Fibroblast of pulmonary artery (primary cell): ENCODE measurements at regions not wholly inside any gene's neighbourhood (a gene's known extent, or its start where the extent isn't known, plus 50 kb on each side); places are given as distances from the start of the nearest gene placed in this dataset.

Experiments used
- DNase-seq: peaks from one replicate; pipeline ENCODE4 v3.0.0-alpha.2; 2010; ENCODE audit warnings: low read depth
- H3K4me3 ChIP-seq: replicated peaks from 2 replicates; pipeline ENCODE4 v1.5.1; 2011; ENCODE audit warnings: low read depth, mild to moderate bottlenecking, control low read depth, low read length, moderate library complexity
- TF ChIP-seq, protein P1 (sequence below): IDR thresholded peaks from 2 replicates; pipeline ENCODE4 v1.5.1; 2011; ENCODE audit warnings: mild to moderate bottlenecking, control low read depth, low read length, inconsistent platforms; ENCODE audit errors: missing control alignments

DNA sequence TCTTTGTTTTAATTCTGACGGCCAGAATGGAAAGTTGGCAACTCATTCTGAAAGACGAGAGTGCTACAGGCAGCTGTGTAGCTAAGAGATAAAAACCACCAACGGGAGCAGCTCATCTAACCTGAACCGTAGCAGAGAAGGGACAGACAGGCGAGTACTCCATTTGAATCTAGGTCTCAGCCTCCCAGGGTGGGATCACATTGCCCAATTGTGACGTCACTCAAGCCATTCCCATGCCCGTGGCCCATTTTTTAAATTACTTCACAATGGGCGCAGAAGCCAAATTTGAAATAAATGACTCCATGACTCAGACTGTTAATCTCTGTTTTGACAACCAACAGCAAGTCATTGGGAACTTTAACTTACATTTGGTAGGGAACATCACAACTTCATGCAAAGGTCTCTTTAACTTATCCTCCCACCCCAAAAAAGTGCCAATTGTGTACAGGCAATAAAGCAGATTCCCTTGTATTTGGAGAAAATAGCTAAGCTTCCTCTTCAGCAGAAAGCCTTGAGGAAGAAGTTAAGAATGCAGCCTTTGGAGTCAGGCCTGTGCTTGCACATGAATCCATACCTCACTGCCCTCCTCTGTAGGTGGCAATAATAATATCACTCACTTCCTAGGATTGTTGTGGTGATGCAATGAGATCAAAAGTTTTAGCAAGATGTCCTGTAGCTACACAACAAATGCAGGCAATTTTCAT lies 93.2 kb upstream of the KIF5B start:
- DNase-seq, result peak; percentile 98
- TF ChIP-seq, protein P1, sequence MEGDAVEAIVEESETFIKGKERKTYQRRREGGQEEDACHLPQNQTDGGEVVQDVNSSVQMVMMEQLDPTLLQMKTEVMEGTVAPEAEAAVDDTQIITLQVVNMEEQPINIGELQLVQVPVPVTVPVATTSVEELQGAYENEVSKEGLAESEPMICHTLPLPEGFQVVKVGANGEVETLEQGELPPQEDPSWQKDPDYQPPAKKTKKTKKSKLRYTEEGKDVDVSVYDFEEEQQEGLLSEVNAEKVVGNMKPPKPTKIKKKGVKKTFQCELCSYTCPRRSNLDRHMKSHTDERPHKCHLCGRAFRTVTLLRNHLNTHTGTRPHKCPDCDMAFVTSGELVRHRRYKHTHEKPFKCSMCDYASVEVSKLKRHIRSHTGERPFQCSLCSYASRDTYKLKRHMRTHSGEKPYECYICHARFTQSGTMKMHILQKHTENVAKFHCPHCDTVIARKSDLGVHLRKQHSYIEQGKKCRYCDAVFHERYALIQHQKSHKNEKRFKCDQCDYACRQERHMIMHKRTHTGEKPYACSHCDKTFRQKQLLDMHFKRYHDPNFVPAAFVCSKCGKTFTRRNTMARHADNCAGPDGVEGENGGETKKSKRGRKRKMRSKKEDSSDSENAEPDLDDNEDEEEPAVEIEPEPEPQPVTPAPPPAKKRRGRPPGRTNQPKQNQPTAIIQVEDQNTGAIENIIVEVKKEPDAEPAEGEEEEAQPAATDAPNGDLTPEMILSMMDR, result peak; percentile 1
- H3K4me3 ChIP-seq, result no peak overlapping the region

GRCh38 chr10:32148864-32149251 lies 92.6 kb upstream of the KIF5B start:
- DNase-seq, result no peak
- H3K4me3 ChIP-seq, result no peak overlapping the region
- TF ChIP-seq, protein P1, result no peak

DNA sequence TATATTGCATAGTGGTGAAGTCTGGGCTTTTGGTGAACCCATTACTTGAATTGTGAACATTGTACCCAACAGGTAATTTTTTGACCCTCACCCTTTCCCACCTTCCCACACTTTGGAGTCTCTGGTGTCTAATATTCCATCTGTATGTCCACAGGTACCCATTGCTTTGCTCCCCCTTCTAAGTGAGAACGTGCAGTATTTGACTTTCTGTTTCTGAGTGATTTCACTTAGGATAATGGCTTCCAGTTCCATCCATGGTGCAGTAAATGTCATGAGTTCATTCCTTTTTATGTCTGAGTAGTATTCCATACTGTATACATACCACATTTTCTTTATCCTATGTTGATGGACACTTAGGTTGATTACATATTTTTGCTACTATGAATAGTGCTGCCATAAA lies 91.5 kb upstream of the KIF5B start:
- TF ChIP-seq, protein P1, result no peak
- H3K4me3 ChIP-seq, result no peak overlapping the region
- DNase-seq, result no peak

DNA sequence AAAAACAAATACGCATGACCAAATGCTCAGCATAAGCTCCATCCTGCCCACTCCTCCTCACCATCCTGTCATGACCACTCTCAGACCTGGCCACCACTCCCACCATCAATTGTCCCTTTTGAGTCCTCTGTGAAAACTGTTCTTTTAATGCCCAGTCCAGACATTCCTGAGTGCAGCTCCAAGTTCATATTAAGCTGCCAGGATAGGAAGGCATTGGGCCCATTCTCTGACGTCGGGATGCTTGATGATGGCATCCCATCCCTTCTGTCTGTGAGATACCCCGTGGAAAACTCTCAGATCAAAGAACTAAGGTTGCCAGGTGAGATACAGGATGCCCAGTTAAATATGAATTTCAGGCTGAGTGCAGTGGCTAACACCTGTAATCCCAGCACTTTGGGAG lies 89.9 kb upstream of the KIF5B start:
- H3K4me3 ChIP-seq, result no peak overlapping the region
- TF ChIP-seq, protein P1, result no peak
- DNase-seq, result no peak

DNA sequence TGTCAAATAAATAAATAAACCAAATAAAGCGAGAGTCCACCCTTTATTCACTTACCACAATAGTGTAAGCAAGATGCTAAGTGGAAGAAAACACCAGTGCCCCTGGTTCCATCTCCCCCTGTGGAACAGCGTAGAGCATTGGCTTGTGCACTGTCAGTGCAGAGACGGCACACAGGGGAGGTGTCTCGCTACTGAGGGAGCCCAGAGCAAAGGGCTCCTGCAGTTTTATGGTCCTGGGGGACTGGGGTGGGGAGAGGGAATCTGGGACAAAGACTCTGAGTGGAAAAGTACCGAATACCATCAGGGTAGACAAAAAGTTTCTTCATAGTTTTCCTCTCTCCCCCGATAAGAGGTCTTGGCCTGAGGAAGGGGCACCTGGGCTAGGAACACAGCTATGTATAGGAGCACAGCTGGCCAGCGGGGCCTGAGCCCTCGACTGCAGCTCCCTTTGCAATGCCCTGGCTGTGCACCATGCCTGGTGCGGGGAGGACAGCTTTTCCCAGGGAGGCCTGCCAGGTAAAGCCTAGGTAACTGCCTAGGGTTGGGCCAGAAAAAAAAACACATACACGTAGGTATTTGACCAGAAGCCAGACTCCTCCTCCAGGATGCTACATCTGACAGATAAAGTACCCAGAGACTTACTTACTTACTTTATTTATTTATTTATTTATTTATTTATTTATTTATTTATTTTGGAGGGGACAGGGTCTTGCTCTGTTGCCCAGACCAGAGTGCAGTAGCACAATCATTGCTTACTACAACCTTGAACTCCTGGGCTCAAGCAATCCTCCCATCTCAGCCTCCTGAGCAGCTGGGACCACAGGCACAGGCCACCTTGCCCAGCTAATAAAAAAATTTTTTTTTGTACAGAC lies 88.8 kb upstream of the KIF5B start:
- TF ChIP-seq, protein P1, result no peak
- no peak for DNase-seq
- no peak overlapping the region for H3K4me3 ChIP-seq

DNA sequence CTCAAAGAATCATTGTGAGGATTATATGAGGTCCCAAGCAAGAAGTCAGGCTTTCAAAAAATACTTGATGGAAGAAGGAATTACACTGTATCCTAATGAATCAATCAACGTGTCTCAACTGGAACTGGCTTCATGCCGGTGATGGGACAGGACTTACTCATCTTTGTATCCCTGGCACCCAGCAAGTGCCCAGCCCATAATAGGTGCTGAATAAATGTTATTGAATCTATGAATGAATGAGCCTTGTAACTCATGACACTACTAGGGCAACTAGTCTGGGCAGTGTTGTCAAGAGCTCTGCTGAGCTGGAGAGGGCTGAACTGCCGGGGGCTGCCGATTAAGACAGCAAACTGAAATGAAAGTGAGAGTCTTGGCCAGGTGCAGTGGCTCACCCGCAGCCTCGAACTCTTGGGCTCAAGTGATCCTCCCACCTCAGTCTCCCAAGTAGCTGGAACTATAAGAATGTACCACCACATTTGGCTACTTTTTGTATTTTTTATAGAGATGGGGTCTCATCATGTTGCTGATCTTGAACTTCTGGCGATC lies 87.2 kb upstream of the KIF5B start:
- TF ChIP-seq, protein P1, result no peak
- H3K4me3 ChIP-seq, result no peak overlapping the region

More for the DNA sequence above, 87.2 kb upstream of the KIF5B start:
- no peak for DNase-seq
